Adrenal gland (tissue), 5 donors: ENCODE measurements at regions not wholly inside any gene's neighbourhood (a gene's known extent, or its start where the extent isn't known, plus 50 kb on each side); places are given as distances from the start of the nearest gene placed in this dataset.

Experiments
- POLR2A ChIP-seq, 2 donors: fragments of 450-650 bp; IDR thresholded peaks; one replicate each; pipeline ENCODE4 v1.6.1; 2017; ENCODE audit warnings: antibody characterized with exemption in 2 of 2, mild to moderate bottlenecking in 2 of 2, moderate library complexity in 1 of 2
- TF ChIP-seq, protein P1 (sequence below), 6 experiments: fragments of 450-650 bp in 4 of 6; fragments of 200-600 bp in 2 of 6; sonication (generic) in 1 of 6; IDR thresholded peaks; 1 replicate in 5 of 6; 2 replicates in 1 of 6; pipeline versions ENCODE4 v1.5.1 to v1.8.0; 2016 to 2021; ENCODE audit warnings: antibody characterized with exemption in 6 of 6, mild to moderate bottlenecking in 2 of 6, moderate library complexity in 1 of 6
- donor health status: DM: no; HTN: no; CAD: no.

DNA sequence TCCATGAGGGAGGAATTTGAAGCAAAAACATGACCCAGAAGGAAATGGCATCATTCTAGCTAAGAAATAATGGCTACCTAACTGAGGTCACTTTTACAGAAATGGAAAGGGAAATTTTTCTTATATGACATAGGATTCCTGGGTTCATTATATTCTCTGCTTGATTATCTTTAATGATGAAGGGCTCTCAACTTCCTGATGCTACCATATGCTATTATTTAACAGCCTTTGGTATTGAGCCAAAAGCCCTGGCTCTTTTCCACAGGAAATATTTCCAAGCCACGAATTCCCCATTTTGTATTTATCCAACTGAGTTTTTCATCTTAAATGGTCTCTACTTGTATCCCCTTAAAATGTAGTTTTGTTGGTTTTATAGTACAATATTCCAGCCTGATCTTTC, 63.2 kb upstream of the NPAS2 start:
- TF ChIP-seq, protein P1, sequence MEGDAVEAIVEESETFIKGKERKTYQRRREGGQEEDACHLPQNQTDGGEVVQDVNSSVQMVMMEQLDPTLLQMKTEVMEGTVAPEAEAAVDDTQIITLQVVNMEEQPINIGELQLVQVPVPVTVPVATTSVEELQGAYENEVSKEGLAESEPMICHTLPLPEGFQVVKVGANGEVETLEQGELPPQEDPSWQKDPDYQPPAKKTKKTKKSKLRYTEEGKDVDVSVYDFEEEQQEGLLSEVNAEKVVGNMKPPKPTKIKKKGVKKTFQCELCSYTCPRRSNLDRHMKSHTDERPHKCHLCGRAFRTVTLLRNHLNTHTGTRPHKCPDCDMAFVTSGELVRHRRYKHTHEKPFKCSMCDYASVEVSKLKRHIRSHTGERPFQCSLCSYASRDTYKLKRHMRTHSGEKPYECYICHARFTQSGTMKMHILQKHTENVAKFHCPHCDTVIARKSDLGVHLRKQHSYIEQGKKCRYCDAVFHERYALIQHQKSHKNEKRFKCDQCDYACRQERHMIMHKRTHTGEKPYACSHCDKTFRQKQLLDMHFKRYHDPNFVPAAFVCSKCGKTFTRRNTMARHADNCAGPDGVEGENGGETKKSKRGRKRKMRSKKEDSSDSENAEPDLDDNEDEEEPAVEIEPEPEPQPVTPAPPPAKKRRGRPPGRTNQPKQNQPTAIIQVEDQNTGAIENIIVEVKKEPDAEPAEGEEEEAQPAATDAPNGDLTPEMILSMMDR (IDR thresholded peaks at IDR 0.05): no peak
- no peak for TF ChIP-seq POLR2A (IDR thresholded peaks at IDR 0.05)
